ENCODE measurements at regions not wholly inside any gene's neighbourhood (a gene's known extent, or its start where the extent isn't known, plus 50 kb on each side); places are given as distances from the start of the nearest gene placed in this dataset.

DNA sequence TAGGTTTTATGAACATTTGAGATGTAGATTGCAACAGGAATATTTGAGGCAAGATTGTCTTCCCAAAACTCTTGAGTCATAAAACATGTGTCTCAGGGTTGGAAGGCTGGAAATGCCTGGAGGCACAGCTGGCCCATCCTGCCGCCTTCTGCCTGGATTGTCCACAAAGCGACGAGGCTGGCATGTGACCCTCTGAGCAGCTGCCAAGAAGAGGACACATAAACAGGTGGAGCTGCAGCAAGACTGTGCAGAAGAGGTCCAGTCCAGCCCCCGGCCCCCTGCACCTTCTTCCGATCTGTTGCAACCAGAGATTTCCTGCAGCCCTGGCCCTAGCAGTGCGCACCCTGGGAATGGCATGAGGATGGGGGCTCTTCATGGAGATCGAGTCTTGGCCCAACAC is 101.9 kb upstream of the BCOR start:
- Histone ChIP-seq H3K9me3 (no peaks in the 10 kb centered on the region), H3K4me1 (no peaks in the 10 kb centered on the region), H3K4me3 (no peak overlapping the region), H3K27me3 (ENCODE audit: low read depth) (no peaks in the 10 kb centered on the region), H3K36me3 (replicated peaks) (no peaks in the 10 kb centered on the region)
- no peak for DNase-seq (ENCODE audit: low spot score in 2 of 2)
- in situ Hi-C loops (cut with MboI; ENCODE audit: low sequenced_read_pairs): no loop called here

DNA sequence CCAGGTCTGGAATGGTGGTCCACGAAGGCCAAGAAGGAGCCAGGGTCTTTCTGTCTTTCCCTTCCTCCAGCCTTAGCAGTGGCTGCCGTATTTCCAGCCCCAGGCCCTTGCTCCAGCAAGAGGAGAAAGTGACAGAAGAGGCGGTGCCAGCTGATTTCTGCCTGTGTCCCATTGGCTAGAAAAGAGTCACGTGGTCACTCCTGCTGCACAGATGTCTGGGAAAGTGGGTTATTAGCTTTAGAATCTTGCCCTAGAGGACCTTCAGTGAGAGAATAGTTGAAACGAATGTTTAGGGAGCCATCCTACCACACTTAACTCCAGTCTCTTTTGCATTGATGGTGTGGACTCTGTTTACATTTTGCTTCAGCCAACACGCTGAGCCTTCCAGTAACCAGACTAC is 99.3 kb upstream of the BCOR start:
- peak in 1 of 2 experiments; percentile 17 for DNase-seq (ENCODE audit: low spot score in 2 of 2)
- Histone ChIP-seq H3K4me3 (no peak overlapping the region), H3K36me3 (replicated peaks) (no peaks in the 10 kb centered on the region), H3K4me1 (no peaks in the 10 kb centered on the region), H3K9me3 (no peaks in the 10 kb centered on the region), H3K27me3 (ENCODE audit: low read depth) (no peaks in the 10 kb centered on the region)
- in situ Hi-C loops (cut with MboI; ENCODE audit: low sequenced_read_pairs): no loop called here

DNA sequence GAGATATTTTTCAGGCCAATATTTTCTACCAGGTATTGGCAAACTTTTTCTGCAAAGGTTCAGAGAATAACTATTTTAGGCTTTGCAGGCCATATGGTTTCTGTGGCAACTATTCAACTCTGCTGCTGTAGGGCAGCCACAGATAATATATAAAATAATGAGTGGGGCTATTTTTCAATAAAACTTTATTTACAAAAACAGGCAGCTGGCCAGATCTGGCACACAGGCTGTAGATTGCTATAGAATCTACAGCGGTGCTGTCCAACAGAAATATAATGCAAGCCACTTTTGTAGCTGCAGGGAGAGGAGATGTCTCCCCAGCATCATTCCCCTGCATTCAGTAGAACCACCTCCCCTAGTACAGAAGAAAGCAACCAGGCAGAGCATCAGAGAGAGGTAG is 97.6 kb upstream of the BCOR start:
- no peaks in the 10 kb centered on the region for H3K9me3 ChIP-seq
- no peak for DNase-seq (ENCODE audit: low spot score in 2 of 2)
- H3K4me1 ChIP-seq: no peaks in the 10 kb centered on the region
- H3K36me3 ChIP-seq (replicated peaks): no peaks in the 10 kb centered on the region
- H3K4me3 ChIP-seq: no peak overlapping the region
- in situ Hi-C loops (cut with MboI; ENCODE audit: low sequenced_read_pairs): no loop called here
- H3K27me3 ChIP-seq (ENCODE audit: low read depth): no peaks in the 10 kb centered on the region

DNA sequence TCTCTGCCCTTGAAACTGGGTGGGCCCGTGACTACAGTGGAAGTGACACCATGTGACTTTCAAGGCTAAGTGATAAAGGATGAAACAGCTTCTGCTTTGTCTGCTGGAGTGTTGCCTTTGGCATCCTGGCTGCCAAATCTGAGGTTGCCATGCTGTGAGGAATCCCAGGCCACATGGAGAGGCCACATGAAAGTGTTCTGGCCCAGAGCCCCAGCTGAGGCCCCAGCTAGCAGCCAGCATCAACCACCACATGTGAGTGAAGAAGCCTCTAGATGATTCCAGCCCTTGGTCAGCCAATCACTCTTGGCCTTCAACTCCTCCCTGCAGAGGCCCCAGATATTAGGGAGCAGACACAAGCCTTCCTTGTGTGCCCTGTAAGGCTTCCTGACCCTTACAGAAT is 94.4 kb upstream of the BCOR start:
- Histone ChIP-seq H3K4me1 (peaks cover 3% of the 10 kb centered on the region; the same call in 1 of the 2 replicates), H3K9me3 (no peaks in the 10 kb centered on the region), H3K27me3 (ENCODE audit: low read depth) (no peaks in the 10 kb centered on the region), H3K36me3 (replicated peaks) (no peaks in the 10 kb centered on the region), H3K4me3 (no peak overlapping the region)
- in situ Hi-C loops (cut with MboI; ENCODE audit: low sequenced_read_pairs): no loop called here
- DNase-seq (ENCODE audit: low spot score in 2 of 2): no peak

DNA sequence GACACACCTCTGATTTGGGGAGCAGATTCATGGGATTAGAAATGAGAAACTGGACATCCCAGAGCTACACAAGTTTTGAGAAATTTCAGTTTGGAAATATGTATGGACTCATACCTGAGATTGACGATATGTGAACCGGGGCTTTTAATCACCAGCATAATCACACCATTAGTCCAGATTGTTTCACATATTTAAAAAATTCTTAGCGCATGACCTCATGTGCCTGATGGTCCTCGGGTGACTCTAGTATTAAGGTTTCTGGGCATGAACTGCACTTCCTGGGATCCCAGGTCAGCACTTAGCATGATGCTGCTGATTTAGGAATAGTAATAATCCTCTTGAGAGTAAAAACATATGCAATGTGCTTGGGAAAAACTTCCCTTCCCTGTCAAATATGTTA is 91.9 kb upstream of the BCOR start:
- H3K36me3 ChIP-seq (replicated peaks): no peaks in the 10 kb centered on the region
- H3K27me3 ChIP-seq (ENCODE audit: low read depth): no peaks in the 10 kb centered on the region
- H3K9me3 ChIP-seq: no peaks in the 10 kb centered on the region
- DNase-seq (ENCODE audit: low spot score in 2 of 2): no peak
- H3K4me1 ChIP-seq: peaks cover 3% of the 10 kb centered on the region; the same call in 1 of the 2 replicates
- in situ Hi-C loops (cut with MboI; ENCODE audit: low sequenced_read_pairs): no loop called here
- H3K4me3 ChIP-seq: no peak overlapping the region

DNA sequence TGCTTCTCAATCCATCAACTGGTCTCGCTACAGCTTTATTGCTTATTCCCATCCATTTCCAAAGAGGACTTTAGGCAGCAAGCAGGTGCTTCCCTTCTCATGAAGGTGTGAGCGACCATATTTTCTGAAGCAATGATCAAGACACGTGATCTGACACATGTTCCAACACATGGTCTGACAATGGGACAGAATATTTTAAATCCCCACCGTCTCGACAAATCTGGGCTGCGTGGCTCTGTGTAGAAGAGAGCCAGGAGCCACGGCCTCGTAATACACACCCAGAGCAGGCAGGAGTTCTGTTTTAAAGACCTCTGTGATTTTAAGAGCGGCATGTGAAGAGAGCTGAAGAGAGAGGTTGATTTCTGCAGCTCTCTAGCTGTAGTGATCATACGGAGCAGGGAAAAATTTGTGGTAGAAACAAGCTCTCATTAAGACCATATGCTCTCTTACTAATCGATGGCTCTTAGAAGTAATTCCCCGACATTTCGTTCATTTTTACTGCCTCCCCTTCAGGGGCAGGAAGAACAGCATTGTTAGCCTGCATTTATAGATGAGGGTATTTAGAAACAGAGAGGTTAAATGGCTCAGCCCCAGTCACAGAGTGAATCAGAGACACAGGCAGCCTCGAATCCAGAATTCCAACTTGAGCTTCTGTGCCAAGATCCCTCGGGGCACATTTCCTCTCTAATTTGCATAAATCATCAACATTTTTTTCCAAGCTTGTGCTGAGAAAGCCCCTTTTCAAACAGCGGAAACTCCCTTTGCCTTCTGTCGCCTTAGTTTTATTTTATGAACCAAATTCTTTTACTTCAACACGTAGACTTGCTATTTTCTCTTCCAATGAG is 91.0 kb upstream of the BCOR start:
- in situ Hi-C loops (cut with MboI; ENCODE audit: low sequenced_read_pairs): no loop called here
- Histone ChIP-seq H3K27me3 (ENCODE audit: low read depth) (no peaks in the 10 kb centered on the region), H3K4me1 (peaks cover 3% of the 10 kb centered on the region; the same call in 1 of the 2 replicates), H3K4me3 (no peak overlapping the region), H3K9me3 (no peaks in the 10 kb centered on the region), H3K36me3 (replicated peaks) (no peaks in the 10 kb centered on the region)
- DNase-seq (ENCODE audit: low spot score in 2 of 2): peak; percentile 46 to 53

DNA sequence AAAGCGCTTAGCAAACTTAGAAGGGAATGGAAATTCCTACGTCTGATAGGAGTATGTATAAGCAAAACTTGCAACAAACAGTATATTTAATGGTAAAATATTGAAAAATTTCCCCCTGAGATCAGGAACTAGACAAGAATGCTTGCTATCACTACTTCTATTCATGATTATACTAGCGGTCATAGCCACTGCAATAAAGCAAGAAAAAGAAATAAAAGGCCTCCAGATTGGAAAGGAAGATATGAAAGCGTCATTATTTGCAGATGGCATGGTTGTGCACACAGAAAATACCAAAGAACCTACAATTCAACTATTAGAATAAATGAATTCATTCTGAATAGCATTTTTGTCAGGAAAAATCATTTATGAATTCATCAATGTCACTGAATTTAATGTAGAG is 87.2 kb upstream of the BCOR start:
- H3K4me3 ChIP-seq: no peak overlapping the region
- no peaks in the 10 kb centered on the region for H3K27me3 ChIP-seq (ENCODE audit: low read depth)
- no peak for DNase-seq (ENCODE audit: low spot score in 2 of 2)
- H3K4me1 ChIP-seq: peaks cover 3% of the 10 kb centered on the region; the same call in 1 of the 2 replicates
- no peaks in the 10 kb centered on the region for H3K9me3 ChIP-seq
- H3K36me3 ChIP-seq (replicated peaks): no peaks in the 10 kb centered on the region
- in situ Hi-C loops (cut with MboI; ENCODE audit: low sequenced_read_pairs): no loop called here

DNA sequence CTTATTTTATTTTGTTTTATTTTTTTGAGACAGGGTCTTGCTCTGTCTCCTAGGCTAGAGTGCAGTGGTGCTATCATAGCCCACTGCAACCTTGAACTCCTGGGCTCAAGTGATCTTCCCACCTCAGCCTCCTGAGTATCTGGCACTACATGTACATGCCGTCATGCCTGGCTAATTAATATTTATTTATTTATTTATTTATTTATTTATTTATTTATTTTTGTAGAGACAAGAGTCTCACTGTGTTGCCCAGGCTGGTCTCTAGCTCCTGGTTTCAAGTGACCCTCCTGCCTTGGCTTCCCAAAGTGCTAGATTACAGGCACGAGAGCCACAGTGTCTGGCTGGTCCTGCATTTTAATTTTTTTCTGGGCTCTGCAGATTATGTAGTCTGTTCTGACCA is 84.9 kb upstream of the BCOR start:
- Histone ChIP-seq H3K4me1 (no peaks in the 10 kb centered on the region), H3K4me3 (no peak overlapping the region), H3K27me3 (ENCODE audit: low read depth) (no peaks in the 10 kb centered on the region), H3K36me3 (replicated peaks) (no peaks in the 10 kb centered on the region), H3K9me3 (no peaks in the 10 kb centered on the region)
- in situ Hi-C loops (cut with MboI; ENCODE audit: low sequenced_read_pairs): no loop called here
- no peak for DNase-seq (ENCODE audit: low spot score in 2 of 2)

DNA sequence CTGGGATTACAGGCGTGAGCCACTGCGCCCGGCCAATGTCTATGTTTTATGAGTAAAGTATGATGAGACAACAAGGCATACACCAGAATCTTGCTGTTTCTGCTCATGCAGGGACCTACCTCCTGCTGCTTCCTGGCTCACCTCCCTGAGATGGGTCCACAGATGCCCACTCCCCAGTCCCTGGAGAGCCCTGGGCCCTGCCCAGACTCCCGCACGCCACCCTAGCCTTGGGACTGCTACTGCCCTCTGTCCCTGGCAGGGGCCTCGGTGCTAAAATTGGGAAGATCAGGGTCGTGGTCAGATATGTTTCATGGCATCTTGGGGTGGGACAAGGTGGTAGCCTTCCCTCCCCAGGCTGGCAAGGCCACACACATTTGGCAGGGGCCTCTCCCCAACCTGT is 84.3 kb upstream of the BCOR start:
- in situ Hi-C loops (cut with MboI; ENCODE audit: low sequenced_read_pairs): no loop called here
- Histone ChIP-seq H3K27me3 (ENCODE audit: low read depth) (no peaks in the 10 kb centered on the region), H3K4me3 (no peak overlapping the region), H3K36me3 (replicated peaks) (no peaks in the 10 kb centered on the region), H3K9me3 (no peaks in the 10 kb centered on the region), H3K4me1 (no peaks in the 10 kb centered on the region)
- no peak for DNase-seq (ENCODE audit: low spot score in 2 of 2)

DNA sequence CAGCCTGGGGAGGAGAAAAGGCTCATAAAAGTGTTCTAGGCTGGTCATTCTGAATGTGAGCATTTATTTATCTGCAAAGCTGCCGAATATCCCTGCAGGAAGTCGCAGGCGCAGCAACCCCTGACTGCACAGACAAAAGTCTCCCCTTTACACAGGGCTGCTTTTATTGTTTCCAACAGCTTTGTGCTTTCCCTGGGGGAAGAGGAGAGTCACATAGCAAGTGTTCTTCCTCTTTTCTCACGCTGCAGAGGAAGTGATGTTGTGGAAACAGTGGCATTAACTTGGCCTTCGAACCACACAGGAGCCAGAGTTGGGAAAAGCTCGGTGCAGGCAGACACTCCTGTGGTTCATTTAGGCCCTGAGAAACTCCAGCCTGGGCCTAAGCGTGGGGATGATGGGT is 81.5 kb upstream of the BCOR start:
- DNase-seq (ENCODE audit: low spot score in 2 of 2): peak; percentile 37 to 44
- H3K4me1 ChIP-seq: peaks cover 19% of the 10 kb centered on the region
- in situ Hi-C loops (cut with MboI; ENCODE audit: low sequenced_read_pairs): no loop called here

DNA sequence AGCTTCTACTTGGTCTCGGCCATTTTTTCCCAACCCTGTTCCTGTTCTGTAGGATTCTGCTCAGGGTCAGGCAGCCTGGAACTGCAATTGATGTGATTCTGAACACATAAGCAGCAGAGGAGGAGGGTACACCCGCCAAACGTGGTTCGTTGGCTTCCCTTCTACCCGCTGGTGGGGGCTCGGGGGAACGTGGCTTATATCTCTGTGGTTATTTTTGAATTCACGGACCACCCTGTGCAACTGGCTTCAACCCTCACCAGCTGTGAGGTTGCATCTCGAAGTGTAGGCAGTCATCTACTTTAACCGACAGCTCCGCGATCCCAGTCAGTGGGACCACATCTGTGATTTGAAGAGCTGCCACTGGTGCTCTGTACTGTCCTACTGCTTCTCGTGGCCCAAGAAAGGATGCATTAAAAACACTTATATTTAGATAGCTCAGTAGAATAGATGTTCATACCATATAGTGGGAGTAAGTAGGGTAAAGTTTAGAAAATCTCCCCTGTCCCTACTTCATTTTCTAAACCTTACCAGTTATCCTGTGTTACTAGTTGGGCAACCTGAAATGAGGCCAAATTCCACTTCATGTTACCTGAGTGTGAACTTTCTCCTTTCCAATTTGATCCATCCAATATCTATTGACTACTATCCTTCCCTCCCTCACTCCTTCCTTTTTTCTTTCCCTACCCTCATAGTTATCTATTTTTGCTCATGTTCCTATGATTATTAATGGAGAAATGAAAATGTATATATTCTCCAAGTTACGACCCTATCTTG is 80.4 kb upstream of the BCOR start:
- peaks cover 30% of the 10 kb centered on the region for H3K4me1 ChIP-seq
- in situ Hi-C loops (cut with MboI; ENCODE audit: low sequenced_read_pairs): no loop called here
- no peaks in the 10 kb centered on the region; the same call in 1 of the 2 replicates for H3K36me3 ChIP-seq (replicated peaks)
- no peaks in the 10 kb centered on the region for H3K9me3 ChIP-seq
- no peak overlapping the region for H3K4me3 ChIP-seq
- H3K27me3 ChIP-seq (ENCODE audit: low read depth): no peaks in the 10 kb centered on the region
- DNase-seq (ENCODE audit: low spot score in 2 of 2): no peak

More for the DNA sequence above, 81.5 kb upstream of the BCOR start:
- Histone ChIP-seq H3K36me3 (replicated peaks) (no peaks in the 10 kb centered on the region), H3K4me3 (no peak overlapping the region), H3K9me3 (no peaks in the 10 kb centered on the region), H3K27me3 (ENCODE audit: low read depth) (no peaks in the 10 kb centered on the region)

DNA sequence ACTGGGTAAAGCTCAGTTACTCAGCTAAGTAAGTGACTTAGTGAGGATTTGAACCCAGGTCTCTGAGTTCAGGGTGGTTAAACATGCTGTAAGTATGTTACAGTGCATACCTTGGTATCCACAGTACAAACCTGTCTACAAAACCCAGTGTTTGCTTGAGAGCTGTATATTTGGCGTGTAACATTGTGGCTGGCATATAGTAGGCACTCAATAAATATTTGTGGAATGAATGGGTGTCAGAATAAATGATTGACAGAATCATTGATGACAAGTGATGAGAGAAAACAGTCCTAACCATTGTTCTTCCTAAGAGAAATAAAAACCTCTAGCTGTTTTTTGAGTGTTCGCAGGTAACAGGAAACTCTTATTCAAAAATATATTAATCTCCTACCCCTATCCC is 79.7 kb upstream of the BCOR start:
- Histone ChIP-seq H3K27me3 (ENCODE audit: low read depth) (no peaks in the 10 kb centered on the region), H3K9me3 (no peaks in the 10 kb centered on the region), H3K4me3 (no peak overlapping the region), H3K4me1 (peaks cover 37% of the 10 kb centered on the region), H3K36me3 (replicated peaks) (no peaks in the 10 kb centered on the region; the same call in 1 of the 2 replicates)
- DNase-seq (ENCODE audit: low spot score in 2 of 2): no peak
- in situ Hi-C loops (cut with MboI; ENCODE audit: low sequenced_read_pairs): no loop called here

DNA sequence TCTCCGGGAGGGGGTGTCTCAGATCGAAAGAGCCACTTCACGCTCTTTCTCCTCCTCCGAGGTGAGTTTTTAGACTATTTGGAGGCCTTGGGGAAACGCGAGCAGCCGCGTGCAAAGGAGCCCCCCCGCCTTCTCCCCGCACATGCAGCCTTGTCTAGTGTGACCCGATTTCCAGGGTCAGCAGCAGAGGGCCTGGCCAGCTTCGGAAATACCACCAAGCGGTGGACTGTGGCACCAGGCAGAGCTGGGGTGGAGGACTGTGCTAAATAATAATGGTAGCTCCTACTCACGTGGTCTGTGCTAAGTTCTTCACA is 79.3 kb upstream of the BCOR start:
- peaks cover 41% of the 10 kb centered on the region for H3K4me1 ChIP-seq
- H3K27me3 ChIP-seq (ENCODE audit: low read depth): no peaks in the 10 kb centered on the region
- in situ Hi-C loops (cut with MboI; ENCODE audit: low sequenced_read_pairs): no loop called here
- no peaks in the 10 kb centered on the region for H3K9me3 ChIP-seq
- peak overlapping the region; percentile 49 for H3K4me3 ChIP-seq
- H3K36me3 ChIP-seq (replicated peaks): no peaks in the 10 kb centered on the region; the same call in 1 of the 2 replicates
- no peak for DNase-seq (ENCODE audit: low spot score in 2 of 2)

DNA sequence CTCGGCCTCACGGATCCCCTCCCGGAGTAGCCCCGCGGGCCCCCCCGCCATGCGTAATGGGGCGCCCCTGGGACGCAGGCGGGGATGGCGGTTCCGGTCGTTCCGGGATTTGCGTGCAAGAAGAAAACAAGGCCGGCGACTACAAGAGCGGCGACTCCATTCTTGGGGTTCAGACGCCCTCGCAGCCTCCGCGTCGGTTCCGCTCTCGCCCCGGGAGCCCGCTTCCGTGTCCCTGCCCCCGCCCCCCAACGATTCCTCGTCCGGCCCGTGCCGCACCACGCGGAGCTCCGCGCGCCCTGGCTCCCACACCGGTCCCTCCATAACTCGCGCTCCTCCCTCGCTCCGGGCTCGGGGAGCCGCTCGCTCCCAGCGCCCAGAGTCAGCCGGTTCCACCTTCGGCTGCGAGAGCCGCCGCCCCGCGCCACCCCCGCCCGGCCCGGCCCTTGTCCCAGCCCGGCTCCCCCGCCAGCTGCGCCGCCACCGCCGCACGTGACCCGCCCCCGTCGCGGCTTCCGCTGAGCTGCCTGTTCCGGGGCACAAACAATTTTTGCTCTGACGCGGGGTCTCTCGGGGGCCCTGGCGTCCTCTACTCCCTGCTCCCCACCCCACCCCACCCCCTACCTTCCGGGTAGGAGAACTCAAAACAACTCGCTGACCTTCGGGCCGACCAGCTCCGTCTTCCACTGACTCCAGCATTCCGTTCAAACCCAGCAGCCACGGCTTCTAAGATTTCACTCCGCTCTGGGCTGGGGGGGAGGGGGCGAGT is 78.8 kb upstream of the BCOR start:
- H3K4me1 ChIP-seq: peaks cover 46% of the 10 kb centered on the region
- peak; percentile 23 to 77 for DNase-seq (ENCODE audit: low spot score in 2 of 2)
- H3K4me3 ChIP-seq: peak overlapping the region; percentile 49
- in situ Hi-C loops (cut with MboI; ENCODE audit: low sequenced_read_pairs): no loop called here
- H3K9me3 ChIP-seq: no peaks in the 10 kb centered on the region
- no peaks in the 10 kb centered on the region for H3K27me3 ChIP-seq (ENCODE audit: low read depth)
- H3K36me3 ChIP-seq (replicated peaks): no peaks in the 10 kb centered on the region; the same call in 1 of the 2 replicates

Data from HAP-1 (cell line).